Esophagus muscularis mucosa (tissue), 4 donors: ENCODE measurements at regions not wholly inside any gene's neighbourhood (a gene's known extent, or its start where the extent isn't known, plus 50 kb on each side); places are given as distances from the start of the nearest gene placed in this dataset.

Experiments
- CTCF ChIP-seq, 3 experiments: fragments of 200-600 bp in 2 of 3; fragments of 450-650 bp in 1 of 3; sonication (generic) in 2 of 3; IDR thresholded peaks; one replicate each; pipeline ENCODE4 v1.5.1; 2017 to 2019; ENCODE audit warnings: antibody characterized with exemption in 3 of 3, mild to moderate bottlenecking in 2 of 3, moderate library complexity in 1 of 3
- EP300 ChIP-seq: sonication (generic); formaldehyde crosslinking; IDR thresholded peaks from one replicate; pipeline ENCODE4 v1.6.1; 2017; ENCODE audit warnings: antibody characterized with exemption
- POLR2A ChIP-seq: fragments of 450-650 bp; IDR thresholded peaks from one replicate; pipeline ENCODE4 v1.6.1; 2017; ENCODE audit warnings: antibody characterized with exemption, moderate library complexity, mild to moderate bottlenecking, low read depth

- TF ChIP-seq CTCF (IDR thresholded peaks at IDR 0.05): no peak
- TF ChIP-seq POLR2A: no peak
- no peak for TF ChIP-seq EP300
These were observed 110.7 kb upstream of the FZD8 start for GRCh38 chr10:35752469-35753461.
